H1 (cell line): ENCODE measurements at regions not wholly inside any gene's neighbourhood (a gene's known extent, or its start where the extent isn't known, plus 50 kb on each side); places are given as distances from the start of the nearest gene placed in this dataset.

ENCODE experiments used
- CTCF ChIA-PET: fragments of 300-600 bp; sonication (Branson Sonifier 250); formaldehyde crosslinking; loops from one replicate; lab custom pipeline; 2021; ENCODE audit not compliant: partially characterized antibody; lab: Charles Lee
- POLR2A ChIA-PET: fragments of 300-600 bp; sonication (Branson Sonifier 250); formaldehyde crosslinking; loops from one replicate; lab custom pipeline; 2021; ENCODE audit warnings: inconsistent platforms; ENCODE audit not compliant: partially characterized antibody; lab: Charles Lee
- DNase-seq, 2 experiments: peaks; one replicate each; pipeline versions ENCODE4 v3.0.0 to v3.0.0-alpha.2; 2010 to 2022; ENCODE audit warnings: low spot score in 2 of 2, low read depth in 1 of 2, mixed read lengths in 1 of 2
- FAIRE-seq: peaks from 2 replicates; lab custom pipeline; 2011; peaks lifted over from hg19 to GRCh38; lab: Jason Lieb, UNC
- H2AFZ ChIP-seq: 2 replicates; pipeline ENCODE4 v1.8.1; 2012; ENCODE audit warnings: low read length, inconsistent platforms
- H2AK5ac ChIP-seq: 2 replicates; pipeline ENCODE4 v1.6.1; 2013; ENCODE audit warnings: low read depth, low read length
- H2BK120ac ChIP-seq: replicated peaks from 2 replicates; pipeline ENCODE3; 2013; ENCODE audit warnings: low read depth, low read length, inconsistent platforms
- H2BK12ac ChIP-seq: 2 replicates; pipeline ENCODE4 v1.6.1; 2013; ENCODE audit warnings: low read depth, low read length
- H2BK15ac ChIP-seq: 2 replicates; pipeline ENCODE4 v1.6.1; 2013; ENCODE audit warnings: low read length
- H2BK20ac ChIP-seq: 2 replicates; pipeline ENCODE4 v1.6.1; 2013; ENCODE audit warnings: low read length
- H2BK5ac ChIP-seq: 2 replicates; pipeline ENCODE4 v1.6.1; 2013; ENCODE audit warnings: low read depth, low read length
- H3K14ac ChIP-seq: 2 replicates; pipeline ENCODE4 v1.6.1; 2013; ENCODE audit warnings: inconsistent platforms; ENCODE audit not compliant: insufficient read length
- H3K18ac ChIP-seq: 2 replicates; pipeline ENCODE4 v1.6.1; 2013; ENCODE audit warnings: low read length; ENCODE audit errors: extremely low read depth
- H3K23ac ChIP-seq: 2 replicates; pipeline ENCODE4 v1.6.1; 2013; ENCODE audit warnings: inconsistent platforms; ENCODE audit not compliant: insufficient read length
- H3K23me2 ChIP-seq: 2 replicates; pipeline ENCODE4 v1.6.1; 2013; ENCODE audit warnings: low read depth, low read length
- H3K27ac ChIP-seq: 2 replicates; pipeline ENCODE4 v1.6.1; 2011; ENCODE audit warnings: low read depth, low read length, inconsistent platforms
- H3K27me3 ChIP-seq, 4 experiments: replicated peaks in 1 of 4; 1 replicate in 1 of 4; 2 replicates in 3 of 4; pipeline versions ENCODE4 v1.6.1 to v1.8.1; 2011 to 2013; ENCODE audit warnings: low read length in 3 of 4, mild to moderate bottlenecking in 3 of 4, inconsistent platforms in 2 of 4, mixed read lengths in 2 of 4, moderate library complexity in 1 of 4; ENCODE audit not compliant: control insufficient read depth in 3 of 4, insufficient read depth in 3 of 4; ENCODE audit errors: extremely low read depth in 1 of 4
- H3K36me3 ChIP-seq, 4 experiments: 2 replicates each; pipeline versions ENCODE4 v1.6.1 to v1.8.1; 2011 to 2013; ENCODE audit warnings: mild to moderate bottlenecking in 4 of 4, low read length in 3 of 4, moderate library complexity in 2 of 4, control low read depth in 1 of 4, inconsistent platforms in 1 of 4; ENCODE audit not compliant: insufficient read depth in 4 of 4, control insufficient read depth in 2 of 4
- H3K4ac ChIP-seq: replicated peaks from 2 replicates; pipeline ENCODE3; 2013; ENCODE audit warnings: low read length, low read depth, mixed read lengths, inconsistent platforms; ENCODE audit not compliant: insufficient read length
- H3K4me1 ChIP-seq, 4 experiments: replicated peaks in 1 of 4; 1 replicate in 1 of 4; 2 replicates in 3 of 4; pipeline versions ENCODE4 v1.6.1 to v1.8.1; 2011 to 2013; ENCODE audit warnings: low read length in 3 of 4, inconsistent platforms in 2 of 4, mixed read lengths in 1 of 4; ENCODE audit not compliant: insufficient read depth in 4 of 4, control insufficient read depth in 3 of 4
- H3K4me2 ChIP-seq, 2 experiments: 2 replicates each; pipeline versions ENCODE4 v1.6.1 to v1.8.1; 2011 to 2013; ENCODE audit warnings: low read depth in 2 of 2, low read length in 2 of 2, control low read depth in 1 of 2, inconsistent platforms in 1 of 2, mild to moderate bottlenecking in 1 of 2; ENCODE audit not compliant: insufficient read depth in 1 of 2
- H3K4me3 ChIP-seq, 4 experiments: fragments of 200-600, 300-600 bp in 1 of 4; sonication (generic), shearing (Covaris generic), sonication (Bioruptor Twin) in 1 of 4; 2 replicates each; pipeline versions ENCODE4 v1.5.1 to v1.8.1; 2011 to 2016; ENCODE audit warnings: low read length in 4 of 4, low read depth in 3 of 4, control low read depth in 2 of 4, inconsistent platforms in 2 of 4, mild to moderate bottlenecking in 2 of 4, mixed read lengths in 1 of 4, moderate library complexity in 1 of 4; ENCODE audit not compliant: insufficient read depth in 2 of 4; ENCODE audit errors: extremely low read depth in 1 of 4
- H3K56ac ChIP-seq: replicated peaks from 2 replicates; pipeline ENCODE3; 2013; ENCODE audit warnings: low read depth, mild to moderate bottlenecking, mixed read lengths, low read length, inconsistent platforms; ENCODE audit not compliant: insufficient read length
- H3K79me1 ChIP-seq: 2 replicates; pipeline ENCODE4 v1.6.1; 2013; ENCODE audit warnings: low read depth, low read length, control low read depth
- H3K79me2 ChIP-seq, 2 experiments: 2 replicates each; pipeline versions ENCODE4 v1.6.1 to v1.8.1; 2012 to 2013; ENCODE audit warnings: low read length in 2 of 2, mild to moderate bottlenecking in 2 of 2, inconsistent platforms in 1 of 2; ENCODE audit not compliant: insufficient read depth in 2 of 2, control insufficient read depth in 1 of 2
- H3K9ac ChIP-seq, 4 experiments: replicated peaks in 1 of 4; 1 replicate in 1 of 4; 2 replicates in 3 of 4; pipeline versions ENCODE4 v1.6.1 to v1.8.1; 2011 to 2013; ENCODE audit warnings: low read depth in 3 of 4, low read length in 3 of 4, control low read depth in 2 of 4, mild to moderate bottlenecking in 2 of 4, moderate library complexity in 2 of 4, inconsistent platforms in 1 of 4; ENCODE audit errors: extremely low read depth in 1 of 4
- H3K9me3 ChIP-seq, 2 experiments: 2 replicates each; pipeline versions ENCODE4 v1.6.1 to v1.8.1; 2012 to 2013; ENCODE audit warnings: mild to moderate bottlenecking in 2 of 2, moderate library complexity in 2 of 2, control low read depth in 1 of 2, inconsistent platforms in 1 of 2, low read depth in 1 of 2, low read length in 1 of 2, mixed read lengths in 1 of 2; ENCODE audit not compliant: insufficient read depth in 2 of 2
- H4K20me1 ChIP-seq, 2 experiments: replicated peaks in 1 of 2; 2 replicates each; pipeline versions ENCODE3 to v1.8.1; 2011 to 2013; ENCODE audit warnings: inconsistent platforms in 2 of 2, low read length in 2 of 2, mild to moderate bottlenecking in 1 of 2; ENCODE audit not compliant: insufficient read depth in 2 of 2, control insufficient read depth in 1 of 2
- H4K5ac ChIP-seq: 2 replicates; pipeline ENCODE4 v1.6.1; 2013; ENCODE audit warnings: low read length, low read depth, mixed read lengths, inconsistent platforms; ENCODE audit not compliant: insufficient read length
- H4K8ac ChIP-seq: 2 replicates; pipeline ENCODE4 v1.8.0; 2013; ENCODE audit warnings: mild to moderate bottlenecking, moderate library complexity, low read length, inconsistent platforms; ENCODE audit not compliant: insufficient read depth; ENCODE audit errors: extremely low read depth
- H4K91ac ChIP-seq: replicated peaks from 2 replicates; pipeline ENCODE3; 2013; ENCODE audit warnings: low read length, mixed read lengths, inconsistent platforms; ENCODE audit not compliant: insufficient read length
- BACH1 ChIP-seq: IDR thresholded peaks from 2 replicates; pipeline ENCODE4 v1.6.1; 2012; ENCODE audit warnings: low read length, improper control_type of control experiment
- BCL11A ChIP-seq, 2 experiments: IDR thresholded peaks; one replicate each; pipeline ENCODE4 v1.6.1; 2011; ENCODE audit warnings: low read depth in 2 of 2, low read length in 2 of 2, mild to moderate bottlenecking in 2 of 2
- CBX5 ChIP-seq: fragments of 300-800, 300-1000 bp; sonication (generic); IDR thresholded peaks from 2 replicates; pipeline ENCODE4 v1.7.1; 2016; ENCODE audit warnings: antibody characterized with exemption, low read length, low read depth
- CHD2 ChIP-seq: IDR thresholded peaks from 2 replicates; pipeline ENCODE4 v1.6.1; 2012; ENCODE audit warnings: low read length, improper control_type of control experiment
- GABPA ChIP-seq: IDR thresholded peaks from 2 replicates; pipeline ENCODE4 v1.6.1; 2011; ENCODE audit warnings: mild to moderate bottlenecking, low read length, moderate library complexity, borderline replicate concordance; ENCODE audit not compliant: insufficient read depth
- POLR2A ChIP-seq, 2 experiments: IDR thresholded peaks; 1 replicate in 1 of 2; 2 replicates in 1 of 2; pipeline ENCODE4 v1.6.1; 2011; ENCODE audit warnings: low read depth in 2 of 2, low read length in 2 of 2, mild to moderate bottlenecking in 2 of 2; ENCODE audit errors: control extremely low read depth in 1 of 2
- SIRT6 ChIP-seq: IDR thresholded peaks from one replicate; pipeline ENCODE4 v1.7.1; 2012; ENCODE audit warnings: low read length, inconsistent platforms
- SRF ChIP-seq: IDR thresholded peaks from 2 replicates; pipeline ENCODE4 v1.6.1; 2011; ENCODE audit warnings: mild to moderate bottlenecking, low read depth, low read length, moderate library complexity
- TAF7 ChIP-seq: optimal IDR thresholded peaks from 2 replicates; pipeline ENCODE3; 2011; ENCODE audit warnings: low read depth, mild to moderate bottlenecking, inconsistent platforms, low read length, moderate library complexity, borderline replicate concordance
- ZNF274 ChIP-seq: IDR thresholded peaks from 2 replicates; pipeline ENCODE4 v1.7.0; 2012; ENCODE audit warnings: low read length, borderline replicate concordance; ENCODE audit errors: extremely low read depth
- WGBS, 2 experiments: shearing (Covaris generic) in 1 of 2; methylation state at CpG; one replicate each; pipeline versions ENCODE4 v1.1.6 to v1.1.7; 2013 to 2015; ENCODE audit warnings: low lambda C conversion rate in 2 of 2, mixed read lengths in 2 of 2, inconsistent platforms in 1 of 2, low coverage in 1 of 2, missing lambda C conversion rate in 1 of 2; ENCODE audit not compliant: insufficient replicate concordance in 2 of 2, insufficient coverage in 1 of 2, insufficient read length in 1 of 2; ENCODE audit errors: extremely low coverage in 1 of 2, missing lambda C conversion rate in 1 of 2; 5-methylcytosine and 5-hydroxymethylcytosine counted together
- TF ChIP-seq, protein P1 (sequence below): IDR thresholded peaks from 2 replicates; pipeline ENCODE4 v1.6.1; 2012; ENCODE audit warnings: low read length, inconsistent platforms
- TF ChIP-seq, protein P2 (sequence below): IDR thresholded peaks from 2 replicates; pipeline ENCODE4 v1.6.1; 2011; ENCODE audit warnings: low read depth, mild to moderate bottlenecking, low read length; ENCODE audit not compliant: insufficient read depth
- TF ChIP-seq, protein P3 (sequence below): IDR thresholded peaks from 2 replicates; pipeline ENCODE4 v1.6.1; 2012; ENCODE audit warnings: inconsistent platforms

DNA sequence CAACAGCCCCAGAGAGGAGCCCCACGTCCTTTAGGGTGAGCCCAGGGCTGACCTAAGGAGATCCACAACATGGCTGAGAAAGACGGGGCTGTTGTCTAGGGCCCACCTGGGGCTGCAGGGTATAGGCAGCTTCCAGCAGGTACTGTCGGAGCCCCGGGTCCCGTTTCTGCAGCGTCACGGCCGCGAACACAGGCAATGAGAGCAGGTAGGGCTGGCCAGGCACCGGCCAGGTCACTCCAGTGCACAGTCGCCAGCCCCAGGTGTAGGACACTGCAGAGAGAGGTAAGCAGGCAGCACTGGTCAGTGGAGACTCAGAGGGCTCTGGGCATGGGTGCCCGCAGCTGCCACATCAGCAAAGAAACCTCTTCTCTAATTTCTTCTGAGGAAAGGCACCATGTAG lies 115.2 kb downstream of the LITAF start:
- H3K9ac ChIP-seq: no peak overlapping the region
- H3K27ac ChIP-seq: no peak overlapping the region
- H3K79me1 ChIP-seq: no peaks in the 10 kb centered on the region
- DNase-seq (no peak), FAIRE-seq (no peak)
- H2AK5ac ChIP-seq: no peak overlapping the region
- no peak overlapping the region for H3K56ac ChIP-seq
- no peak overlapping the region for H2BK15ac ChIP-seq
- no peaks in the 10 kb centered on the region for H3K23me2 ChIP-seq
- no peak overlapping the region for H2BK5ac ChIP-seq
- no peaks in the 10 kb centered on the region for H3K4me1 ChIP-seq
- H3K4me3 ChIP-seq: no peak overlapping the region
- no peak overlapping the region for H4K5ac ChIP-seq
- no peaks in the 10 kb centered on the region for H3K79me2 ChIP-seq
- H3K14ac ChIP-seq: no peak overlapping the region
- no peaks in the 10 kb centered on the region for H4K20me1 ChIP-seq
- H2BK12ac ChIP-seq: no peak overlapping the region
- peaks cover 0 to 7% (median 3%) of the 10 kb centered on the region in 4 experiments; a peak in 1 of 8 replicates for H3K36me3 ChIP-seq
- H3K9me3 ChIP-seq: no peaks in the 10 kb centered on the region
- WGBS, 2 experiments: 90% methylated on average over 12 of the region's 12 CpGs; no CpG with 5 or more reads in 1 of the 2 experiments
- no peak overlapping the region for H2BK120ac ChIP-seq
- H2AFZ ChIP-seq: no peak overlapping the region
- ChIA-PET CTCF (interaction anchor here (0.9 kb wide), 1 partner anchor 54 kb away, joined by 3 read pairs; no protein-coding TSS in a partner anchor), POLR2A (interaction anchor here (1.2 kb wide), 1 partner anchor 33 kb away, joined by 3 read pairs; no protein-coding TSS in a partner anchor)
- no peak overlapping the region; the same call in 1 of the 2 replicates for H4K8ac ChIP-seq
- H4K91ac ChIP-seq: no peak overlapping the region
- no peak overlapping the region for H3K23ac ChIP-seq
- H3K27me3 ChIP-seq: no peaks in the 10 kb centered on the region
- no peak overlapping the region for H3K18ac ChIP-seq
- H3K4ac ChIP-seq: no peak overlapping the region
- no peak overlapping the region for H2BK20ac ChIP-seq
- no peak overlapping the region for H3K4me2 ChIP-seq
- no peak for TF ChIP-seq CBX5
- TF ChIP-seq, protein P1, sequence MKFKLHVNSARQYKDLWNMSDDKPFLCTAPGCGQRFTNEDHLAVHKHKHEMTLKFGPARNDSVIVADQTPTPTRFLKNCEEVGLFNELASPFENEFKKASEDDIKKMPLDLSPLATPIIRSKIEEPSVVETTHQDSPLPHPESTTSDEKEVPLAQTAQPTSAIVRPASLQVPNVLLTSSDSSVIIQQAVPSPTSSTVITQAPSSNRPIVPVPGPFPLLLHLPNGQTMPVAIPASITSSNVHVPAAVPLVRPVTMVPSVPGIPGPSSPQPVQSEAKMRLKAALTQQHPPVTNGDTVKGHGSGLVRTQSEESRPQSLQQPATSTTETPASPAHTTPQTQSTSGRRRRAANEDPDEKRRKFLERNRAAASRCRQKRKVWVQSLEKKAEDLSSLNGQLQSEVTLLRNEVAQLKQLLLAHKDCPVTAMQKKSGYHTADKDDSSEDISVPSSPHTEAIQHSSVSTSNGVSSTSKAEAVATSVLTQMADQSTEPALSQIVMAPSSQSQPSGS: no peak
- TF ChIP-seq CHD2: no peak
- no peak for TF ChIP-seq SIRT6
- TF ChIP-seq, protein P2, sequence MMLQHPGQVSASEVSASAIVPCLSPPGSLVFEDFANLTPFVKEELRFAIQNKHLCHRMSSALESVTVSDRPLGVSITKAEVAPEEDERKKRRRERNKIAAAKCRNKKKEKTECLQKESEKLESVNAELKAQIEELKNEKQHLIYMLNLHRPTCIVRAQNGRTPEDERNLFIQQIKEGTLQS: no peak
- TF ChIP-seq, protein P3, sequence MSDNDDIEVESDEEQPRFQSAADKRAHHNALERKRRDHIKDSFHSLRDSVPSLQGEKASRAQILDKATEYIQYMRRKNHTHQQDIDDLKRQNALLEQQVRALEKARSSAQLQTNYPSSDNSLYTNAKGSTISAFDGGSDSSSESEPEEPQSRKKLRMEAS: no peak
- no peak for TF ChIP-seq ZNF274
- no peak for TF ChIP-seq BACH1
- no peak for TF ChIP-seq BCL11A (IDR thresholded peaks at IDR 0.05; ENCODE audit: low read depth in 2 of 2, low read length in 2 of 2)
- TF ChIP-seq GABPA: no peak
- no peak for TF ChIP-seq POLR2A (IDR thresholded peaks at IDR 0.05; ENCODE audit: control extremely low read depth in 1 of 2, low read depth in 2 of 2, low read length in 2 of 2)
- TF ChIP-seq SRF: no peak
- TF ChIP-seq TAF7: no peak
